Sigmoid colon (tissue), 6 donors: ENCODE measurements at regions not wholly inside any gene's neighbourhood (a gene's known extent, or its start where the extent isn't known, plus 50 kb on each side); places are given as distances from the start of the nearest gene placed in this dataset.
"Not testable (repeated sequence)": the region's sequence is repeated elsewhere in the genome, so short reads cannot be mapped to it uniquely, and the experiment has no call there.

Experiments used
- DNase-seq: peaks from one replicate; pipeline ENCODE4 v3.0.0-alpha.2; 2019
- H3K27ac ChIP-seq, 4 donors: fragments of 200-600 bp; sonication (generic); one replicate each; pipeline ENCODE4 v1.5.1; 2016 to 2019; ENCODE audit warnings: mild to moderate bottlenecking in 1 of 4
- H3K27me3 ChIP-seq, 3 donors: fragments of 200-600 bp; sonication (generic); one replicate each; pipeline ENCODE4 v1.5.1; 2019; ENCODE audit warnings: mild to moderate bottlenecking in 1 of 3
- H3K36me3 ChIP-seq, 4 donors: fragments of 200-600 bp; sonication (generic); one replicate each; pipeline ENCODE4 v1.5.1; 2016 to 2019
- H3K4me1 ChIP-seq, 4 donors: fragments of 200-600 bp; sonication (generic); one replicate each; pipeline ENCODE4 v1.5.1; 2017 to 2019
- H3K4me3 ChIP-seq, 4 donors: fragments of 200-600 bp; sonication (generic); one replicate each; pipeline ENCODE4 v1.5.1; 2017 to 2019; ENCODE audit warnings: mild to moderate bottlenecking in 2 of 4, moderate library complexity in 1 of 4
- H3K9me3 ChIP-seq, 4 donors: fragments of 200-600 bp in 3 of 4; sonication (generic) in 3 of 4; one replicate each; pipeline versions ENCODE4 v1.5.1 to v1.6.1; 2013 to 2019
- EP300 ChIP-seq, 4 donors: sonication (generic); formaldehyde crosslinking; IDR thresholded peaks; one replicate each; pipeline ENCODE4 v1.6.1; 2017; ENCODE audit warnings: antibody characterized with exemption in 4 of 4
- POLR2A ChIP-seq, 2 donors: fragments of 450-650 bp; IDR thresholded peaks; one replicate each; pipeline ENCODE4 v1.6.1; 2016; ENCODE audit warnings: antibody characterized with exemption in 2 of 2, mild to moderate bottlenecking in 2 of 2, moderate library complexity in 2 of 2
- POLR2AphosphoS5 ChIP-seq, 4 donors: sonication (generic); formaldehyde crosslinking; IDR thresholded peaks; one replicate each; pipeline ENCODE4 v1.6.1; 2017; ENCODE audit warnings: antibody characterized with exemption in 4 of 4
- WGBS, 2 donors: extraction: QIAGEN DNeasy Blood & Tissue Kit; methylation state at CpG; one replicate each; pipeline ENCODE4 v1.1.7; 2013; 5-methylcytosine and 5-hydroxymethylcytosine counted together
- intact Hi-C: fragments of 100-400 bp; cut with DNase I; formaldehyde crosslinking; loops from one replicate; pipeline ENCODE4 v1.15.1; 2023
- TF ChIP-seq, protein P1 (sequence below), 4 experiments: fragments of 450-650 bp in 3 of 4; fragments of 200-600 bp in 1 of 4; IDR thresholded peaks; one replicate each; pipeline ENCODE4 v1.5.1; 2016 to 2019; ENCODE audit warnings: antibody characterized with exemption in 4 of 4, mild to moderate bottlenecking in 3 of 4, moderate library complexity in 2 of 4
- donor health status: healthy with polysubstance abuse.
- donor health status: healthy.

DNA sequence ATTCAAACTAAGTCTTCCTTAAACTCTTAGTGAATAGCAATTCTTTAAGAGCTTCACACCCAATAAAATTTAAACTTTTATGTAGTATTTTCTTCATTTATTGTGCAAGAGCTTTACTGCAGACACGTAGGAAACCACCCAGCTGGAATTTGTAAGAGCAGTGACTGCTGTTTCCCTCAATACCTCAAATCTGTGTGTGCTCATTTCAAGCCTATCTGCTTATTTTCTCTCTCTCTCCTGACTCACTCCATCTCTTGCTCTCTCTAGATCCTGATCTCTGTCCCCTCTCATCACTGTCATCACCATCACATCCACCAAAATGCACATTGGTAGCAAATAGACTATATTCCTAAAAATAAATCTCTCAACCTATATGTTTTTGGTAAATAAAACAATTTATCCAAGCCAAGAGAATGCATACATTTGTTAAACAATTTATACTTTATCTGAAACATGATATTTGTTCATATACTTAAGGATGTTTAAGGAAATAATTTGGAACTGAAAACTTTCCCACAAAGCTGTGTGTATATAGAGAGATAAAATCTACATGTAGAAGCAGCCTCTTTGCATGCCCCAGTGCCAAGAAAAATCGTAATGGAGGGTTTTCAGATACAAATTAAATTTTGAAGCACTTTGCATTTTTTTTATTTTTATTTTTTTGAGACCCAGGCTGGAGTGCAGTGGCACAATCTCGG lies 273.0 kb downstream of the TFAP2A start:
- WGBS, 2 donors: 53 to 66% methylated on average over 3 of the region's 3 CpGs

DNA sequence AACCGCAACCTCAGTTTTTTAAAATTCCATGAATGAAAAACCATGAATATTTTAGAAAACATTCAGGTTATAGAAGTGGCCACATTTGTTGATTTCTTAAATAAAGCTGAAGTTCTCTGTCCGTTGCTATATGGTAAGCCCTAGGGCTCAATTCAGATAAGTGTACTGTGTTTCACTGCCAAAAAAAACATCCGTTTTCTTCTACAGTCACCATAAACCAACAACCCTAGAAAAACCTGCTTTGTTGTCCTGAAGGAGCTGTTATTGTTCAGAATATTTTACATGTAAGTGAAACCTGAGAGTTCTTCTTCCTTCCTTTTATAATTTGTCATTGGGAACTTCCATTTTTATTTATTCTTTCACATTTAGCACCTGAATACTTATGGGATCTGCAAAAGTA lies 274.1 kb downstream of the TFAP2A start:
- no peaks in the 10 kb centered on the region for H3K27me3 ChIP-seq
- H3K9me3 ChIP-seq: peaks cover 0 to 4% (median under 1%) of the 10 kb centered on the region in 4 donors
- TF ChIP-seq, protein P1, sequence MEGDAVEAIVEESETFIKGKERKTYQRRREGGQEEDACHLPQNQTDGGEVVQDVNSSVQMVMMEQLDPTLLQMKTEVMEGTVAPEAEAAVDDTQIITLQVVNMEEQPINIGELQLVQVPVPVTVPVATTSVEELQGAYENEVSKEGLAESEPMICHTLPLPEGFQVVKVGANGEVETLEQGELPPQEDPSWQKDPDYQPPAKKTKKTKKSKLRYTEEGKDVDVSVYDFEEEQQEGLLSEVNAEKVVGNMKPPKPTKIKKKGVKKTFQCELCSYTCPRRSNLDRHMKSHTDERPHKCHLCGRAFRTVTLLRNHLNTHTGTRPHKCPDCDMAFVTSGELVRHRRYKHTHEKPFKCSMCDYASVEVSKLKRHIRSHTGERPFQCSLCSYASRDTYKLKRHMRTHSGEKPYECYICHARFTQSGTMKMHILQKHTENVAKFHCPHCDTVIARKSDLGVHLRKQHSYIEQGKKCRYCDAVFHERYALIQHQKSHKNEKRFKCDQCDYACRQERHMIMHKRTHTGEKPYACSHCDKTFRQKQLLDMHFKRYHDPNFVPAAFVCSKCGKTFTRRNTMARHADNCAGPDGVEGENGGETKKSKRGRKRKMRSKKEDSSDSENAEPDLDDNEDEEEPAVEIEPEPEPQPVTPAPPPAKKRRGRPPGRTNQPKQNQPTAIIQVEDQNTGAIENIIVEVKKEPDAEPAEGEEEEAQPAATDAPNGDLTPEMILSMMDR (IDR thresholded peaks at IDR 0.05): no peak
- TF ChIP-seq POLR2A (IDR thresholded peaks at IDR 0.05) (no peak), EP300 (IDR thresholded peaks at IDR 0.05) (no peak), POLR2AphosphoS5 (IDR thresholded peaks at IDR 0.05) (no peak)
- intact Hi-C loops: no loop called here
- H3K4me1 ChIP-seq: no peaks in the 10 kb centered on the region
- no peaks in the 10 kb centered on the region for H3K36me3 ChIP-seq
- H3K27ac ChIP-seq: no peak overlapping the region
- DNase-seq: no peak
- 35 to 62% methylated on average over 3 of the region's 3 CpGs for WGBS, 2 donors
- no peak overlapping the region for H3K4me3 ChIP-seq

More for the DNA sequence above, 273.0 kb downstream of the TFAP2A start:
- Histone ChIP-seq H3K9me3 (peaks cover 0 to 4% (median under 1%) of the 10 kb centered on the region in 4 donors), H3K27me3 (no peaks in the 10 kb centered on the region), H3K4me1 (no peaks in the 10 kb centered on the region), H3K36me3 (no peaks in the 10 kb centered on the region), H3K4me3 (no peak overlapping the region), H3K27ac (no peak overlapping the region)
- TF ChIP-seq POLR2AphosphoS5 (IDR thresholded peaks at IDR 0.05) (no peak), POLR2A (IDR thresholded peaks at IDR 0.05) (no peak), EP300 (IDR thresholded peaks at IDR 0.05) (no peak)
- TF ChIP-seq, protein P1 (IDR thresholded peaks at IDR 0.05): no peak
- no peak for DNase-seq
- intact Hi-C loops: no loop called here

DNA sequence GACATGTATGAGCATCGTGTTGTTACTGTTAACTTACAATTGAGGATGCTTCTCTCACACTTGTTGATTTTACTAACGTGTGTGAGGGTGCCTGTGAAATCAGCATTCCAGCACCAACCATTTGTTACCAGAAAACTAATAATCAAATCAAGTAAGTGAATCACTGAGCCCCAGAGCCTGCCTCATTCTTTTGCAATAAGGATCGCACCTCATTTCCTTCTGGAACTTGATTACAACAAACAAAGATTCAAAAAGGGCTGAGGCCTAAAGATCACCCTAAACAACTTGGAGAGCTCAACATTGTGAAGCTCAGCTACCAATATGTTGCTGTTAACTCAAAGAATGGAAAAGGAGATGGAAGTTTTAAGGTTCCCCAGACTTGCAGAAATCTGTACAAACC lies 274.7 kb downstream of the TFAP2A start:
- H3K4me1 ChIP-seq: no peaks in the 10 kb centered on the region
- no peak for DNase-seq
- intact Hi-C loops: no loop called here
- no peak overlapping the region for H3K4me3 ChIP-seq
- H3K36me3 ChIP-seq: no peaks in the 10 kb centered on the region
- WGBS, 2 donors: 67 to 68% methylated on average over 3 of the region's 3 CpGs
- no peak overlapping the region for H3K27ac ChIP-seq
- H3K9me3 ChIP-seq: peaks cover 0 to 4% (median under 1%) of the 10 kb centered on the region in 4 donors
- no peaks in the 10 kb centered on the region for H3K27me3 ChIP-seq
- TF ChIP-seq, protein P1 (IDR thresholded peaks at IDR 0.05): no peak
- TF ChIP-seq EP300 (IDR thresholded peaks at IDR 0.05): no peak
- TF ChIP-seq POLR2A (IDR thresholded peaks at IDR 0.05): no peak
- no peak for TF ChIP-seq POLR2AphosphoS5 (IDR thresholded peaks at IDR 0.05)

DNA sequence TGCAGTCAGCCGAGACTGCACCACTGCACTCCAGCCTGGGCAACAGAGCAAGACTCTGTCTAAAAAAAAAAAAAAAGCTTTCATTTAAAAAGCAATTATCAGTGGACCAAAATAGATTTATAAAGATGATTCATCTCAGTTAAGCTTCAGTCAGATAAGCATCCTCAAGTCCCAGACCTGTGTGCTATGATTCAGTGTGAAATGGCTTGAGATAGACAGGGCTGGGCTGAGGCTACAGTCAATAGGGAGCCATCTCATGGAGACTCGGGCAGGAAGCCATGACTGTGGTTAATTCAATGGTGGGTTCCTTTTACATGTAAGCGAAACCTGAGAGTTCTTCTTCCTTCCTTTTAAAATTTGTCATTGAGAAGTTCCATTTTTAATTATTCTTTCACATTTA lies 276.0 kb downstream of the TFAP2A start:
- H3K27me3 ChIP-seq: no peaks in the 10 kb centered on the region
- H3K4me1 ChIP-seq: no peaks in the 10 kb centered on the region
- DNase-seq: no peak
- WGBS, 2 donors: 71 to 85% methylated on average over 3 of the region's 3 CpGs
- no peak overlapping the region for H3K4me3 ChIP-seq
- H3K9me3 ChIP-seq: peaks cover 0 to 4% (median under 1%) of the 10 kb centered on the region in 4 donors
- intact Hi-C loops: no loop called here
- TF ChIP-seq EP300 (IDR thresholded peaks at IDR 0.05): no peak
- no peak for TF ChIP-seq POLR2A (IDR thresholded peaks at IDR 0.05)
- TF ChIP-seq, protein P1 (IDR thresholded peaks at IDR 0.05): no peak
- TF ChIP-seq POLR2AphosphoS5 (IDR thresholded peaks at IDR 0.05): no peak
- H3K36me3 ChIP-seq: no peaks in the 10 kb centered on the region
- H3K27ac ChIP-seq: no peak overlapping the region

DNA sequence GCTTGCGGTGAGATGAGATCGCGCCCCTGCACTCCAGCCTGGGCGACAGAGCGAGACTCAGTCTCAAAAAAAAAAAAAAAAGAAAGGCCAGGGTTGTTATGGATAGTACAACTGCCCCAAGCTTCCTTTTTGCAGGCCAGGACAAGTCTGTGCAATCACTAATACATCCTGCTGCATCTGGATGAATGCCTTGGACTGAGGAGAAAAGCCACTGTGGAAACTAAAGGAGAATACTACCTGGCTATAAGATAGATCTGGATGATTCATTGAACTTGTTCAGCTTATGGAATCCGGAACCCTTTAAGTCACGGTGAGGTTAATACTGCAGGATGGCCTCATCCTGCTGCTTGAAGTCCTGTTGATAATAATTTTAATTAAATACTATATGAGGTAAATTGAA lies 278.2 kb downstream of the TFAP2A start:
- TF ChIP-seq POLR2AphosphoS5 (IDR thresholded peaks at IDR 0.05) (no peak), POLR2A (IDR thresholded peaks at IDR 0.05) (no peak), EP300 (IDR thresholded peaks at IDR 0.05) (no peak)
- TF ChIP-seq, protein P1 (IDR thresholded peaks at IDR 0.05): no peak
- no peaks in the 10 kb centered on the region for H3K4me1 ChIP-seq
- WGBS, 2 donors: 95% methylated on average over 7 of the region's 7 CpGs
- no peaks in the 10 kb centered on the region for H3K27me3 ChIP-seq
- intact Hi-C loops: no loop called here
- H3K36me3 ChIP-seq: no peaks in the 10 kb centered on the region
- H3K27ac ChIP-seq: no peak overlapping the region
- peaks cover 0 to 4% (median under 1%) of the 10 kb centered on the region in 4 donors for H3K9me3 ChIP-seq
- no peak overlapping the region for H3K4me3 ChIP-seq
- DNase-seq: no peak

DNA sequence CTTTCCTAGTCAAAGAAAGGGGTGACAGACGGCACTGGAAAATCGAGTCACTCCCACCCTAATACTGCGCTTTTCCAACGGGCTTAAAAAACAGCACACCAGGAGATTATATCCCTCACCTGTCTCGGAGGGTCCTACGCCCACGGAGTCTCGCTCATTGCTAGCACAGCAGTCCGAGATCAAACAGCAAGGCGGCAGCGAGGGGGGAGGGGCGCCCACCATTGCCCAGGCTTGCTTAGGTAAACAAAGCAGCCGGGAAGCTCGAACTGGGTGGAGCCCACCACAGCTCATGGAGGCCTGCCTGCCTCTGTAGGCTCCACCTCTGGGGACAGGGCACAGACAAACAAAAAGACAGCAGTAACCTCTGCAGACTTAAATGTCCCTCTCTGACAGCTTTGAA lies 280.7 kb downstream of the TFAP2A start:
- intact Hi-C loops, H3K4me3 ChIP-seq, H3K9me3 ChIP-seq, H3K27ac ChIP-seq, H3K36me3 ChIP-seq, H3K4me1 ChIP-seq, H3K27me3 ChIP-seq, DNase-seq: not testable (repeated sequence)
- 90 to 92% methylated on average over 14 of the region's 14 CpGs for WGBS, 2 donors
